B cell (primary cell): ENCODE measurements at regions not wholly inside any gene's neighbourhood (a gene's known extent, or its start where the extent isn't known, plus 50 kb on each side); places are given as distances from the start of the nearest gene placed in this dataset.

Source experiments
- ATAC-seq: fragments of 200-7000 bp; cut with Tn5 transposase; one replicate; pipeline ENCODE4 v1.10.0; 2021; ENCODE audit warnings: low read depth, mild to moderate bottlenecking, moderate number of reproducible peaks, moderate library complexity
- CTCF ChIA-PET: fragments of 350-600 bp; sonication (Branson Sonifier 250); formaldehyde crosslinking; loops from one replicate; lab custom pipeline; 2021; ENCODE audit warnings: antibody characterized with exemption, inconsistent platforms; lab: Charles Lee
- POLR2A ChIA-PET: fragments of 350-600 bp; sonication (Branson Sonifier 250); formaldehyde crosslinking; loops from one replicate; lab custom pipeline; 2021; ENCODE audit warnings: antibody characterized with exemption; lab: Charles Lee
- DNase-seq: peaks from one replicate; pipeline ENCODE4 v3.0.0; 2013
- H2AFZ ChIP-seq: 2 replicates; pipeline ENCODE4 v1.6.1; 2012; ENCODE audit warnings: mild to moderate bottlenecking, low read depth, low read length; ENCODE audit not compliant: insufficient read depth, poor library complexity, severe bottlenecking
- H3K27ac ChIP-seq, 2 donors: 1 replicate in 1 of 2; 2 replicates in 1 of 2; pipeline ENCODE4 v1.5.1; 2012 to 2013; ENCODE audit warnings: low read length in 2 of 2, mild to moderate bottlenecking in 2 of 2, moderate library complexity in 1 of 2
- H3K27me3 ChIP-seq, 4 experiments: fragments of 200-600 bp in 1 of 4; sonication (generic) in 1 of 4; replicated peaks in 1 of 4; 1 replicate in 2 of 4; 2 replicates in 2 of 4; pipeline versions ENCODE4 v1.6.1 to v1.7.0; 2013 to 2016; ENCODE audit warnings: low read length in 3 of 4, mild to moderate bottlenecking in 2 of 4, mixed read lengths in 1 of 4, moderate library complexity in 1 of 4; ENCODE audit not compliant: insufficient read depth in 4 of 4, control insufficient read depth in 3 of 4; ENCODE audit errors: control extremely low read depth in 1 of 4
- H3K36me3 ChIP-seq, 2 experiments: replicated peaks in 1 of 2; 1 replicate in 1 of 2; 2 replicates in 1 of 2; pipeline versions ENCODE4 v1.6.1 to v1.7.1; 2013; ENCODE audit warnings: low read length in 1 of 2; ENCODE audit not compliant: insufficient read depth in 2 of 2, control insufficient read depth in 1 of 2; ENCODE audit errors: control extremely low read depth in 1 of 2, extremely low read depth in 1 of 2
- H3K4me1 ChIP-seq, 2 donors: fragments of 200-600 bp in 1 of 2; sonication (generic) in 1 of 2; 1 replicate in 1 of 2; 2 replicates in 1 of 2; pipeline versions ENCODE4 v1.5.1 to v1.6.1; 2013 to 2017; ENCODE audit warnings: low read length in 2 of 2; ENCODE audit not compliant: control insufficient read depth in 2 of 2, insufficient read depth in 2 of 2
- H3K4me2 ChIP-seq: replicated peaks from 2 replicates; pipeline ENCODE3; 2012; ENCODE audit warnings: mild to moderate bottlenecking, low read depth, low read length; ENCODE audit not compliant: poor library complexity, severe bottlenecking
- H3K4me3 ChIP-seq, 5 experiments: fragments of 200-600 bp in 1 of 5; sonication (generic) in 1 of 5; 1 replicate in 3 of 5; 2 replicates in 2 of 5; pipeline versions ENCODE4 v1.5.1 to v1.7.0; 2011 to 2016; ENCODE audit warnings: low read length in 4 of 5, mild to moderate bottlenecking in 4 of 5, low read depth in 2 of 5, control low read depth in 1 of 5, moderate library complexity in 1 of 5; ENCODE audit not compliant: insufficient read depth in 1 of 5; ENCODE audit errors: control extremely low read depth in 1 of 5, extremely low read depth in 1 of 5
- H3K79me2 ChIP-seq: fragments of 200-600 bp; sonication (generic); one replicate; pipeline ENCODE4 v1.6.0; 2016; ENCODE audit warnings: low read length; ENCODE audit not compliant: control insufficient read depth, insufficient read depth
- H3K9ac ChIP-seq: fragments of 200-600 bp; sonication (generic); 2 replicates; pipeline ENCODE4 v1.6.1; 2017; ENCODE audit warnings: mild to moderate bottlenecking, low read length, moderate library complexity
- H3K9me3 ChIP-seq, 3 donors: one replicate each; pipeline versions ENCODE4 v1.6.1 to v1.7.1; 2013; ENCODE audit warnings: low read length in 2 of 3; ENCODE audit not compliant: control insufficient read depth in 2 of 3, insufficient read depth in 1 of 3; ENCODE audit errors: control extremely low read depth in 1 of 3
- H4K20me1 ChIP-seq: 2 replicates; pipeline ENCODE4 v1.6.0; 2012; ENCODE audit warnings: mild to moderate bottlenecking, low read length; ENCODE audit not compliant: insufficient read depth, control insufficient read depth, poor library complexity, severe bottlenecking
- H3K27ac Mint-ChIP-seq: one replicate; pipeline ENCODE4 v1.8.0; 2021; ENCODE audit warnings: mixed read lengths
- H3K27me3 Mint-ChIP-seq: one replicate; pipeline ENCODE4 v1.8.0; 2021; ENCODE audit warnings: mixed read lengths
- H3K4me1 Mint-ChIP-seq: one replicate; pipeline ENCODE4 v1.8.0; 2021; ENCODE audit warnings: mixed read lengths
- H3K4me3 Mint-ChIP-seq: one replicate; pipeline ENCODE4 v1.8.0; 2021; ENCODE audit warnings: mixed read lengths
- H3K9me3 Mint-ChIP-seq: one replicate; pipeline ENCODE4 v1.8.0; 2022; ENCODE audit warnings: mixed read lengths; ENCODE audit not compliant: insufficient read depth
- CTCF ChIP-seq: fragments of 200-600 bp; IDR thresholded peaks from one replicate; pipeline ENCODE4 v1.8.0; 2022; ENCODE audit warnings: antibody characterized with exemption, mild to moderate bottlenecking
- EZH2 ChIP-seq: IDR thresholded peaks from 2 replicates; pipeline ENCODE4 v1.6.1; 2012; ENCODE audit warnings: borderline replicate concordance, low read depth, mild to moderate bottlenecking, moderate library complexity, low read length; ENCODE audit not compliant: insufficient read depth, poor library complexity, severe bottlenecking
- WGBS: methylation state at CpG from one replicate; pipeline ENCODE4 v1.1.5; 2013; ENCODE audit warnings: missing lambda C conversion rate; ENCODE audit not compliant: insufficient coverage; 5-methylcytosine and 5-hydroxymethylcytosine counted together
- intact Hi-C: fragments of 100-400 bp; cut with micrococcal nuclease; formaldehyde crosslinking; loops from one replicate; pipeline ENCODE4 v1.10.0; 2022

GRCh38 chr5:18037718-18038117 lies 403.5 kb downstream of the TAF11L14 start:
- TF ChIP-seq EZH2: no peak
- no peak for TF ChIP-seq CTCF
- H2AFZ ChIP-seq: no peak overlapping the region
- H3K9me3 ChIP-seq: peaks cover 0 to 4% (median 0%) of the 10 kb centered on the region in 3 donors
- H3K27ac ChIP-seq: no peak overlapping the region
- ATAC-seq: no peak
- DNase-seq: no peak
- intact Hi-C loops: no loop called here
- Mint-ChIP-seq H3K9me3 (no peaks in the 10 kb centered on the region), H3K4me3 (no peak overlapping the region), H3K4me1 (peaks cover under 1% of the 10 kb centered on the region), H3K27me3 (no peaks in the 10 kb centered on the region), H3K27ac (no peak overlapping the region)
- CTCF ChIA-PET: interaction anchor here (0.6 kb wide), 1 partner anchor 771 kb away, joined by 3 read pairs; no protein-coding TSS in a partner anchor
- H3K4me1 ChIP-seq: no peaks in the 10 kb centered on the region
- H3K9ac ChIP-seq: no peak overlapping the region
- H3K79me2 ChIP-seq: no peaks in the 10 kb centered on the region
- H3K36me3 ChIP-seq: no peaks in the 10 kb centered on the region
- H4K20me1 ChIP-seq: no peaks in the 10 kb centered on the region
- POLR2A ChIA-PET: no interaction called here
- no peak overlapping the region for H3K4me3 ChIP-seq
- H3K4me2 ChIP-seq: no peak overlapping the region
- H3K27me3 ChIP-seq: no peaks in the 10 kb centered on the region
- 89% methylated on average over 1 of the region's 2 CpGs for WGBS

GRCh38 chr5:18043344-18043743 lies 409.1 kb downstream of the TAF11L14 start:
- H3K4me2 ChIP-seq: no peak overlapping the region
- Mint-ChIP-seq H3K4me1 (no peaks in the 10 kb centered on the region), H3K27me3 (no peaks in the 10 kb centered on the region), H3K27ac (no peak overlapping the region), H3K4me3 (no peak overlapping the region), H3K9me3 (no peaks in the 10 kb centered on the region)
- no peaks in the 10 kb centered on the region for H3K36me3 ChIP-seq
- no peaks in the 10 kb centered on the region for H3K27me3 ChIP-seq
- TF ChIP-seq CTCF: no peak
- no peak for TF ChIP-seq EZH2
- DNase-seq: no peak
- ChIA-PET POLR2A (no interaction called here), CTCF (no interaction called here)
- no peaks in the 10 kb centered on the region for H3K9me3 ChIP-seq
- H3K4me1 ChIP-seq: no peaks in the 10 kb centered on the region
- no peak overlapping the region for H3K9ac ChIP-seq
- intact Hi-C loops: no loop called here
- H3K27ac ChIP-seq: no peak overlapping the region
- ATAC-seq: no peak
- no CpG with 5 or more reads among the region's 1 CpG for WGBS
- H4K20me1 ChIP-seq: no peaks in the 10 kb centered on the region
- no peak overlapping the region for H2AFZ ChIP-seq
- H3K79me2 ChIP-seq: no peaks in the 10 kb centered on the region
- H3K4me3 ChIP-seq: no peak overlapping the region
